WTC11 (cell line): ENCODE measurements at regions not wholly inside any gene's neighbourhood (a gene's known extent, or its start where the extent isn't known, plus 50 kb on each side); places are given as distances from the start of the nearest gene placed in this dataset.

Source experiments
- ATF2 ChIP-seq: sonication (generic); formaldehyde crosslinking; IDR thresholded peaks from 2 replicates; pipeline ENCODE4 v1.8.1; 2022; ENCODE audit warnings: low read depth, missing genetic modification reagents, borderline replicate concordance
- CBFB ChIP-seq: sonication (generic); formaldehyde crosslinking; IDR thresholded peaks from 2 replicates; pipeline ENCODE4 v1.8.1; 2022; ENCODE audit warnings: mild to moderate bottlenecking, low read depth, missing genetic modification reagents
- CREB1 ChIP-seq: sonication (generic); formaldehyde crosslinking; IDR thresholded peaks from 2 replicates; pipeline ENCODE4 v1.8.0; 2023; ENCODE audit warnings: mild to moderate bottlenecking, missing genetic modification reagents
- ELF4 ChIP-seq: sonication (generic); formaldehyde crosslinking; IDR thresholded peaks from 2 replicates; pipeline ENCODE4 v1.8.1; 2022; ENCODE audit warnings: low read depth, mild to moderate bottlenecking, moderate library complexity, missing genetic modification reagents
- ETV6 ChIP-seq: sonication (generic); formaldehyde crosslinking; IDR thresholded peaks from 2 replicates; pipeline ENCODE4 v1.8.1; 2022; ENCODE audit warnings: mild to moderate bottlenecking, missing genetic modification reagents
- GABPB1 ChIP-seq: sonication (generic); formaldehyde crosslinking; IDR thresholded peaks from 2 replicates; pipeline ENCODE4 v1.8.1; 2023; ENCODE audit warnings: mild to moderate bottlenecking, missing genetic modification reagents
- NFE2L1 ChIP-seq: sonication (generic); formaldehyde crosslinking; IDR thresholded peaks from 2 replicates; pipeline ENCODE4 v1.8.1; 2023; ENCODE audit warnings: missing genetic modification reagents
- SP1 ChIP-seq: sonication (generic); formaldehyde crosslinking; conservative IDR thresholded peaks from 2 replicates; pipeline ENCODE4 v1.8.1; 2022; ENCODE audit warnings: missing genetic modification reagents
- TCF7 ChIP-seq: sonication (generic); formaldehyde crosslinking; IDR thresholded peaks from 2 replicates; pipeline ENCODE4 v1.8.0; 2022; ENCODE audit warnings: mild to moderate bottlenecking, low read depth, missing genetic modification reagents, moderate library complexity
- TF ChIP-seq, protein P1 (sequence below): sonication (generic); formaldehyde crosslinking; IDR thresholded peaks from 2 replicates; pipeline ENCODE4 v1.8.1; 2022; ENCODE audit warnings: low read depth, mild to moderate bottlenecking, moderate library complexity, missing genetic modification reagents, borderline replicate concordance
- TF ChIP-seq, protein P2 (sequence below): sonication (generic); formaldehyde crosslinking; IDR thresholded peaks from 2 replicates; pipeline ENCODE4 v1.8.1; 2023; ENCODE audit warnings: mild to moderate bottlenecking, missing genetic modification reagents, borderline replicate concordance
- TF ChIP-seq, protein P3 (sequence below): fragments of 200-600 bp; IDR thresholded peaks from 2 replicates; pipeline ENCODE4 v1.8.0; 2022; ENCODE audit warnings: antibody characterized with exemption
- TF ChIP-seq, protein P4 (sequence below): sonication (generic); formaldehyde crosslinking; IDR thresholded peaks from 2 replicates; pipeline ENCODE4 v1.8.0; 2022; ENCODE audit warnings: mild to moderate bottlenecking, missing genetic modification reagents
- TF ChIP-seq, protein P5 (sequence below): sonication (generic); formaldehyde crosslinking; IDR thresholded peaks from 2 replicates; pipeline ENCODE4 v1.8.0; 2022; ENCODE audit warnings: mild to moderate bottlenecking, missing genetic modification reagents

GRCh38 chr2:133680343-133681049 is 112.2 kb upstream of the NCKAP5 start:
- TF ChIP-seq CBFB (CRISPR knock-in tag) (no peak), ATF2 (CRISPR knock-in tag) (no peak), SP1 (CRISPR knock-in tag) (no peak), CREB1 (no peak), ELF4 (CRISPR knock-in tag) (no peak), NFE2L1 (no peak), TCF7 (CRISPR knock-in tag) (no peak), GABPB1 (no peak), ETV6 (CRISPR knock-in tag) (no peak)
- TF ChIP-seq, protein P1, sequence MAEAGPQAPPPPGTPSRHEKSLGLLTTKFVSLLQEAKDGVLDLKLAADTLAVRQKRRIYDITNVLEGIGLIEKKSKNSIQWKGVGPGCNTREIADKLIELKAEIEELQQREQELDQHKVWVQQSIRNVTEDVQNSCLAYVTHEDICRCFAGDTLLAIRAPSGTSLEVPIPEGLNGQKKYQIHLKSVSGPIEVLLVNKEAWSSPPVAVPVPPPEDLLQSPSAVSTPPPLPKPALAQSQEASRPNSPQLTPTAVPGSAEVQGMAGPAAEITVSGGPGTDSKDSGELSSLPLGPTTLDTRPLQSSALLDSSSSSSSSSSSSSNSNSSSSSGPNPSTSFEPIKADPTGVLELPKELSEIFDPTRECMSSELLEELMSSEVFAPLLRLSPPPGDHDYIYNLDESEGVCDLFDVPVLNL (CRISPR knock-in tag): no peak
- TF ChIP-seq, protein P2, sequence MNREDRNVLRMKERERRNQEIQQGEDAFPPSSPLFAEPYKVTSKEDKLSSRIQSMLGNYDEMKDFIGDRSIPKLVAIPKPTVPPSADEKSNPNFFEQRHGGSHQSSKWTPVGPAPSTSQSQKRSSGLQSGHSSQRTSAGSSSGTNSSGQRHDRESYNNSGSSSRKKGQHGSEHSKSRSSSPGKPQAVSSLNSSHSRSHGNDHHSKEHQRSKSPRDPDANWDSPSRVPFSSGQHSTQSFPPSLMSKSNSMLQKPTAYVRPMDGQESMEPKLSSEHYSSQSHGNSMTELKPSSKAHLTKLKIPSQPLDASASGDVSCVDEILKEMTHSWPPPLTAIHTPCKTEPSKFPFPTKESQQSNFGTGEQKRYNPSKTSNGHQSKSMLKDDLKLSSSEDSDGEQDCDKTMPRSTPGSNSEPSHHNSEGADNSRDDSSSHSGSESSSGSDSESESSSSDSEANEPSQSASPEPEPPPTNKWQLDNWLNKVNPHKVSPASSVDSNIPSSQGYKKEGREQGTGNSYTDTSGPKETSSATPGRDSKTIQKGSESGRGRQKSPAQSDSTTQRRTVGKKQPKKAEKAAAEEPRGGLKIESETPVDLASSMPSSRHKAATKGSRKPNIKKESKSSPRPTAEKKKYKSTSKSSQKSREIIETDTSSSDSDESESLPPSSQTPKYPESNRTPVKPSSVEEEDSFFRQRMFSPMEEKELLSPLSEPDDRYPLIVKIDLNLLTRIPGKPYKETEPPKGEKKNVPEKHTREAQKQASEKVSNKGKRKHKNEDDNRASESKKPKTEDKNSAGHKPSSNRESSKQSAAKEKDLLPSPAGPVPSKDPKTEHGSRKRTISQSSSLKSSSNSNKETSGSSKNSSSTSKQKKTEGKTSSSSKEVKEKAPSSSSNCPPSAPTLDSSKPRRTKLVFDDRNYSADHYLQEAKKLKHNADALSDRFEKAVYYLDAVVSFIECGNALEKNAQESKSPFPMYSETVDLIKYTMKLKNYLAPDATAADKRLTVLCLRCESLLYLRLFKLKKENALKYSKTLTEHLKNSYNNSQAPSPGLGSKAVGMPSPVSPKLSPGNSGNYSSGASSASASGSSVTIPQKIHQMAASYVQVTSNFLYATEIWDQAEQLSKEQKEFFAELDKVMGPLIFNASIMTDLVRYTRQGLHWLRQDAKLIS (CRISPR knock-in tag): no peak
- TF ChIP-seq, protein P3, sequence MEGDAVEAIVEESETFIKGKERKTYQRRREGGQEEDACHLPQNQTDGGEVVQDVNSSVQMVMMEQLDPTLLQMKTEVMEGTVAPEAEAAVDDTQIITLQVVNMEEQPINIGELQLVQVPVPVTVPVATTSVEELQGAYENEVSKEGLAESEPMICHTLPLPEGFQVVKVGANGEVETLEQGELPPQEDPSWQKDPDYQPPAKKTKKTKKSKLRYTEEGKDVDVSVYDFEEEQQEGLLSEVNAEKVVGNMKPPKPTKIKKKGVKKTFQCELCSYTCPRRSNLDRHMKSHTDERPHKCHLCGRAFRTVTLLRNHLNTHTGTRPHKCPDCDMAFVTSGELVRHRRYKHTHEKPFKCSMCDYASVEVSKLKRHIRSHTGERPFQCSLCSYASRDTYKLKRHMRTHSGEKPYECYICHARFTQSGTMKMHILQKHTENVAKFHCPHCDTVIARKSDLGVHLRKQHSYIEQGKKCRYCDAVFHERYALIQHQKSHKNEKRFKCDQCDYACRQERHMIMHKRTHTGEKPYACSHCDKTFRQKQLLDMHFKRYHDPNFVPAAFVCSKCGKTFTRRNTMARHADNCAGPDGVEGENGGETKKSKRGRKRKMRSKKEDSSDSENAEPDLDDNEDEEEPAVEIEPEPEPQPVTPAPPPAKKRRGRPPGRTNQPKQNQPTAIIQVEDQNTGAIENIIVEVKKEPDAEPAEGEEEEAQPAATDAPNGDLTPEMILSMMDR: no peak
- TF ChIP-seq, protein P4, sequence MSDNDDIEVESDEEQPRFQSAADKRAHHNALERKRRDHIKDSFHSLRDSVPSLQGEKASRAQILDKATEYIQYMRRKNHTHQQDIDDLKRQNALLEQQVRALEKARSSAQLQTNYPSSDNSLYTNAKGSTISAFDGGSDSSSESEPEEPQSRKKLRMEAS (CRISPR knock-in tag): no peak
- TF ChIP-seq, protein P5, sequence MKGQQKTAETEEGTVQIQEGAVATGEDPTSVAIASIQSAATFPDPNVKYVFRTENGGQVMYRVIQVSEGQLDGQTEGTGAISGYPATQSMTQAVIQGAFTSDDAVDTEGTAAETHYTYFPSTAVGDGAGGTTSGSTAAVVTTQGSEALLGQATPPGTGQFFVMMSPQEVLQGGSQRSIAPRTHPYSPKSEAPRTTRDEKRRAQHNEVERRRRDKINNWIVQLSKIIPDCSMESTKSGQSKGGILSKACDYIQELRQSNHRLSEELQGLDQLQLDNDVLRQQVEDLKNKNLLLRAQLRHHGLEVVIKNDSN: no peak
